ENCODE measurements at regions not wholly inside any gene's neighbourhood (a gene's known extent, or its start where the extent isn't known, plus 50 kb on each side); places are given as distances from the start of the nearest gene placed in this dataset.

DNA sequence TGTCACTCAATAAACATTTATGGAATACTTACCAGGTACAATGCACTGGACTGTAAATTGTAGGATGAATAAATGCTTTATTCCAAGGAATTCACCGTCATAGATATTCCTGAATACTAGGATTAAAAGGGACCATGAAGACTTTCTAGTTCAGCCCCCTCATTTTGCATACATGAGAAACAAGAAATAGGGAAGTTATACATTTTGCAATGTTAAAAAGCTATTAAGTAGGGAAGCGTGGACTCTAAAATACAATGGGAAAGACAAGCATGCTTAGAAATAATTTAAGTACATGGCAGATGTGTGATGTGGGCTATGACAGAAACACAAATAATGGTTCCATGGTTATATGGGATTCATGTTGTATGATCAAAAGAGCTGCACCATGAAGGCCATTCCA, 89.4 kb upstream of the SYT10 start:
- Histone ChIP-seq H2AFZ (ENCODE audit: low read depth) (no peak overlapping the region), H3K36me3 (replicated peaks in 1 of 2; ENCODE audit: control insufficient read depth in 1 of 2, insufficient read depth in 2 of 2, low read length in 1 of 2) (no peaks in the 10 kb centered on the region), H4K20me1 (ENCODE audit: insufficient read depth) (no peaks in the 10 kb centered on the region), H3K79me2 (ENCODE audit: insufficient read depth) (no peaks in the 10 kb centered on the region), H3K27me3 (ENCODE audit: insufficient read depth) (no peaks in the 10 kb centered on the region; the same call in 1 of the 2 replicates), H3K9me2 (no peaks in the 10 kb centered on the region), H3K9ac (no peak overlapping the region), H3K4me1 (ENCODE audit: control insufficient read depth in 1 of 2, insufficient read depth in 2 of 2, low read depth in 1 of 2, low read length in 1 of 2) (no peaks in the 10 kb centered on the region), H3K4me3 (ENCODE audit: low read depth in 2 of 2, low read length in 1 of 2) (no peak overlapping the region), H3K4me2 (no peak overlapping the region), H3K9me3 (no peaks in the 10 kb centered on the region), H3F3A (replicated peaks; ENCODE audit: insufficient read depth) (no peaks in the 10 kb centered on the region), H3K27ac (ENCODE audit: low read depth in 2 of 2, low read length in 1 of 2) (no peak overlapping the region)
- whole genome bisulfite sequencing (ENCODE audit: low lambda C conversion rate): 2% methylated on average over 2 of the region's 2 CpGs
- CTCF ChIA-PET: no interaction called here
- no peak for DNase-seq
- POLR2A ChIA-PET: no interaction called here
- TF ChIP-seq RFX5 (IDR thresholded peaks at IDR 0.05; ENCODE audit: low read length) (no peak), TAF1 (IDR thresholded peaks at IDR 0.05; ENCODE audit: borderline replicate concordance, low read depth, low read length) (no peak), POLR2AphosphoS5 (IDR thresholded peaks at IDR 0.05; ENCODE audit: low read depth, low read length) (no peak), FOSL2 (IDR thresholded peaks at IDR 0.05; ENCODE audit: borderline replicate concordance, low read depth) (no peak), NFIC (IDR thresholded peaks at IDR 0.05; ENCODE audit: borderline replicate concordance) (no peak), GABPA (IDR thresholded peaks at IDR 0.05; ENCODE audit: low read depth) (no peak)
- TF ChIP-seq, protein P1, sequence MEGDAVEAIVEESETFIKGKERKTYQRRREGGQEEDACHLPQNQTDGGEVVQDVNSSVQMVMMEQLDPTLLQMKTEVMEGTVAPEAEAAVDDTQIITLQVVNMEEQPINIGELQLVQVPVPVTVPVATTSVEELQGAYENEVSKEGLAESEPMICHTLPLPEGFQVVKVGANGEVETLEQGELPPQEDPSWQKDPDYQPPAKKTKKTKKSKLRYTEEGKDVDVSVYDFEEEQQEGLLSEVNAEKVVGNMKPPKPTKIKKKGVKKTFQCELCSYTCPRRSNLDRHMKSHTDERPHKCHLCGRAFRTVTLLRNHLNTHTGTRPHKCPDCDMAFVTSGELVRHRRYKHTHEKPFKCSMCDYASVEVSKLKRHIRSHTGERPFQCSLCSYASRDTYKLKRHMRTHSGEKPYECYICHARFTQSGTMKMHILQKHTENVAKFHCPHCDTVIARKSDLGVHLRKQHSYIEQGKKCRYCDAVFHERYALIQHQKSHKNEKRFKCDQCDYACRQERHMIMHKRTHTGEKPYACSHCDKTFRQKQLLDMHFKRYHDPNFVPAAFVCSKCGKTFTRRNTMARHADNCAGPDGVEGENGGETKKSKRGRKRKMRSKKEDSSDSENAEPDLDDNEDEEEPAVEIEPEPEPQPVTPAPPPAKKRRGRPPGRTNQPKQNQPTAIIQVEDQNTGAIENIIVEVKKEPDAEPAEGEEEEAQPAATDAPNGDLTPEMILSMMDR (IDR thresholded peaks at IDR 0.05): no peak

DNA sequence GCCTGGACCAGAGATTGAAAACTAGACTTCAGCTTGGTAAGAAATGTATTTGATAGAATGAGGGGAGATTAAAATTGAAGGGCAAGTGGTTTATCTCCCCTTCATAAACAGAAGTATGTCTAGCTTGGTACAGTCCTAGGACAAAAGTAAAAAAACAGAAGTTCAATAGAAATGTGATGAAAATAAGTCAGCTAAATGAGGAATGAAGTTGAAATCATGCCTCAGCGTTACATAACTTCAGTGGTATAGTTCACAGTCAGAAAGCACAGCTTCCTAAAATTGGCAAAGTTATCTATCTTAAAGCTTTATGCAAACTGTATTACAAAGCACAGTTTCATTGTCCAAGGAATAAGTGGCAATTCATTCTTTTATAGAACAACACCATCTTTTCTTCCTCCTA, 90.2 kb upstream of the SYT10 start:
- POLR2A ChIA-PET: no interaction called here
- Histone ChIP-seq H3K36me3 (replicated peaks in 1 of 2; ENCODE audit: control insufficient read depth in 1 of 2, insufficient read depth in 2 of 2, low read length in 1 of 2) (no peaks in the 10 kb centered on the region), H3K4me3 (ENCODE audit: low read depth in 2 of 2, low read length in 1 of 2) (no peak overlapping the region), H3F3A (replicated peaks; ENCODE audit: insufficient read depth) (no peaks in the 10 kb centered on the region), H3K79me2 (ENCODE audit: insufficient read depth) (no peaks in the 10 kb centered on the region), H3K4me1 (ENCODE audit: control insufficient read depth in 1 of 2, insufficient read depth in 2 of 2, low read depth in 1 of 2, low read length in 1 of 2) (no peaks in the 10 kb centered on the region), H3K9me3 (no peaks in the 10 kb centered on the region), H2AFZ (ENCODE audit: low read depth) (no peak overlapping the region), H3K9me2 (no peaks in the 10 kb centered on the region), H3K9ac (no peak overlapping the region), H4K20me1 (ENCODE audit: insufficient read depth) (no peaks in the 10 kb centered on the region), H3K27me3 (ENCODE audit: insufficient read depth) (no peaks in the 10 kb centered on the region; the same call in 1 of the 2 replicates), H3K27ac (ENCODE audit: low read depth in 2 of 2, low read length in 1 of 2) (no peak overlapping the region), H3K4me2 (no peak overlapping the region)
- 0% methylated on average over 1 of the region's 1 CpG for WGBS (ENCODE audit: low lambda C conversion rate)
- DNase-seq: no peak
- CTCF ChIA-PET: no interaction called here
- TF ChIP-seq SMC3 (IDR thresholded peaks at IDR 0.05; ENCODE audit: low read depth, low read length): no peak
- no peak for TF ChIP-seq JUND (IDR thresholded peaks at IDR 0.05)
- TF ChIP-seq, protein P2, sequence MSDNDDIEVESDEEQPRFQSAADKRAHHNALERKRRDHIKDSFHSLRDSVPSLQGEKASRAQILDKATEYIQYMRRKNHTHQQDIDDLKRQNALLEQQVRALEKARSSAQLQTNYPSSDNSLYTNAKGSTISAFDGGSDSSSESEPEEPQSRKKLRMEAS (IDR thresholded peaks at IDR 0.05; ENCODE audit: low read depth): no peak
- TF ChIP-seq GABPA (IDR thresholded peaks at IDR 0.05; ENCODE audit: low read depth): no peak
- TF ChIP-seq, protein P3, sequence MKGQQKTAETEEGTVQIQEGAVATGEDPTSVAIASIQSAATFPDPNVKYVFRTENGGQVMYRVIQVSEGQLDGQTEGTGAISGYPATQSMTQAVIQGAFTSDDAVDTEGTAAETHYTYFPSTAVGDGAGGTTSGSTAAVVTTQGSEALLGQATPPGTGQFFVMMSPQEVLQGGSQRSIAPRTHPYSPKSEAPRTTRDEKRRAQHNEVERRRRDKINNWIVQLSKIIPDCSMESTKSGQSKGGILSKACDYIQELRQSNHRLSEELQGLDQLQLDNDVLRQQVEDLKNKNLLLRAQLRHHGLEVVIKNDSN (IDR thresholded peaks at IDR 0.05; ENCODE audit: borderline replicate concordance, low read depth): no peak
- no peak for TF ChIP-seq RAD21 (IDR thresholded peaks at IDR 0.05; ENCODE audit: low read length)
